Astrocyte (in vitro differentiated cells and primary cell): ENCODE measurements at regions not wholly inside any gene's neighbourhood (a gene's known extent, or its start where the extent isn't known, plus 50 kb on each side); places are given as distances from the start of the nearest gene placed in this dataset.

Experiments
- CTCF ChIP-seq: IDR thresholded peaks from 2 replicates; pipeline ENCODE4 v1.5.1; 2011; ENCODE audit warnings: low read depth, mild to moderate bottlenecking, inconsistent platforms, low read length, moderate library complexity; ENCODE audit not compliant: insufficient read depth
- EZH2 ChIP-seq: IDR thresholded peaks from 2 replicates; pipeline ENCODE4 v1.6.1; 2012; ENCODE audit warnings: mild to moderate bottlenecking, low read length, inconsistent platforms; ENCODE audit not compliant: insufficient read depth

DNA sequence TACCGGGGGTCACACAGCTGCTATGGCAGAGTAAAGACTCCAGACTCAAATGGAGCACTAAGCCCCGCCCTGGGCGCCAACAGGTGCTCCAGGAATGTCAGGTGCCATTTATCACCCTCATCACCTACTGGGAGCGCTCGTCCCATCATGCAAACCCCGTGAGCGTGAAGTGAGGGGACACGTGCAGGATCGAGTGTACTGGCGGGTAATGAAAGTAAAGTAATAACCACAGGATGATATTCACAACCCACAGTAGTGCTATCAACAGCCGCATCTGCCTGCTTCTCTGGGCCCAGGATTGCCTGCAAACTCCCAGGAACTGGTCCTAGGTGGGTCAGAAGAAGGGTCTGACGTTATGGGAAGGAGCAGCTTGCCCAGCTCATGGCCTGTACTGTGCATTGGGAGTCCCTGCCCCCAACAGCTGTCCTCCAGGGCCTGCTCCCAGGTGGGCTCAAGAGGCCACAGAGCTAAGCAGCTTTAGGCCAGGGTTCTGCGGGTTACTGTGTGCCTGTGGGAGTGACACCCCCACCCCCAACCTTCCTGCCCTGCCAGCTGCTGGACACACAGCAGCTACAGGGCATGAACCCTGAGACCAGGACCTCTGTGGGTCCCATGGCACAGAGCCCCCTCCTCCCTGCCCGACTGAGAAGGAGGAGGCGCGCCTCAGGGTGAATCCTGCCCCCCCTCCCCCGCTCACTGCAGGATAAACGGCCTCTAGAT, 120.5 kb upstream of the SULF2 start:
- no peak for TF ChIP-seq EZH2
- TF ChIP-seq CTCF, result no peak
